NCI-H1417 (cell line): ENCODE measurements at regions not wholly inside any gene's neighbourhood (a gene's known extent, or its start where the extent isn't known, plus 50 kb on each side); places are given as distances from the start of the nearest gene placed in this dataset.
A peak's percentile ranks its signal among the peaks of the same experiment; 100 is the strongest.

Experiments used
- DNase-seq, 3 experiments: peaks; one replicate each; lab custom pipeline; 2025; lab: John Stamatoyannopoulos, UW

- DNase-seq = no peak
These were observed 151.4 kb upstream of the STX18 start for GRCh38 chr4:4693258-4693657.

- no peak for DNase-seq
These were observed 149.0 kb upstream of the STX18 start for GRCh38 chr4:4690854-4691253.

- no peak for DNase-seq
These were observed 148.0 kb upstream of the STX18 start for GRCh38 chr4:4689694-4690440.

GRCh38 chr4:4687935-4688727 lies 146.3 kb upstream of the STX18 start:
- no peak for DNase-seq

GRCh38 chr4:4687100-4687499 lies 145.3 kb upstream of the STX18 start:
- no peak for DNase-seq

GRCh38 chr4:4685810-4686795 lies 144.3 kb upstream of the STX18 start:
- no peak for DNase-seq

GRCh38 chr4:4681653-4682052 lies 139.8 kb upstream of the STX18 start:
- DNase-seq = no peak

- DNase-seq = no peak
These were observed 138.9 kb upstream of the STX18 start for GRCh38 chr4:4680758-4681157.

GRCh38 chr4:4680243-4680642 lies 138.4 kb upstream of the STX18 start:
- no peak for DNase-seq

- peak; percentile 11 to 63 (median 18) for DNase-seq
These were observed 136.0 kb upstream of the STX18 start for GRCh38 chr4:4677556-4678522.

- DNase-seq = no peak
These were observed 133.8 kb upstream of the STX18 start for GRCh38 chr4:4675641-4676040.

- no peak for DNase-seq
These were observed 133.3 kb upstream of the STX18 start for GRCh38 chr4:4675051-4675581.

- DNase-seq = peak in 1 of 3 experiments; percentile 45
These were observed 131.2 kb upstream of the STX18 start for GRCh38 chr4:4673070-4673469.

- DNase-seq = no peak
These were observed 130.6 kb upstream of the STX18 start for GRCh38 chr4:4672402-4672801.

GRCh38 chr4:4671774-4672349 lies 130.0 kb upstream of the STX18 start:
- DNase-seq = no peak

GRCh38 chr4:4670869-4671268 lies 129.0 kb upstream of the STX18 start:
- no peak for DNase-seq

- DNase-seq = no peak
These were observed 126.7 kb upstream of the STX18 start for GRCh38 chr4:4668355-4669210.

GRCh38 chr4:4667622-4668081 lies 125.8 kb upstream of the STX18 start:
- no peak for DNase-seq
